GM12878 (cell line): ENCODE measurements at regions not wholly inside any gene's neighbourhood (a gene's known extent, or its start where the extent isn't known, plus 50 kb on each side); places are given as distances from the start of the nearest gene placed in this dataset.

Experiments used
- ATAC-seq: fragments of 200-7000 bp; cut with Tn5 transposase; 3 replicates; pipeline ENCODE4 v1.9.1; 2020; ENCODE audit warnings: mild to moderate bottlenecking, moderate library complexity
- BruUV-seq: library from RNA; stranded (reverse); fragments of 400-500 nt; replicated peaks from 2 replicates; lab custom pipeline; 2021; lab: Mats Ljungman, UMichigan
- CTCF ChIA-PET: fragments of 300-600 bp; sonication (Branson Sonifier 250); formaldehyde crosslinking; extraction: SDS; loops from one replicate; lab custom pipeline; 2021; ENCODE audit warnings: inconsistent platforms; lab: Yijun Ruan, JAX
- POLR2A ChIA-PET: fragments of 350-600 bp; formaldehyde crosslinking; extraction: SDS; loops from one replicate; lab custom pipeline; 2021; ENCODE audit warnings: inconsistent platforms; lab: Charles Lee
- RAD21 ChIA-PET: fragments of 300-600 bp; sonication (Branson Sonifier 250); formaldehyde crosslinking; loops from one replicate; lab custom pipeline; 2023; ENCODE audit warnings: antibody characterized with exemption; ENCODE audit not compliant: unreplicated experiment; lab: Charles Lee
- SMC1A ChIA-PET: fragments of 300-600 bp; sonication (Branson Sonifier 250); formaldehyde crosslinking; loops from one replicate; lab custom pipeline; 2023; ENCODE audit not compliant: unreplicated experiment, uncharacterized antibody; lab: Charles Lee
- DNase-seq: peaks from one replicate; pipeline ENCODE4 v3.0.0-alpha.2; 2011; ENCODE audit warnings: low read depth, low spot score
- FAIRE-seq: peaks from 3 replicates; lab custom pipeline; 2011; peaks lifted over from hg19 to GRCh38; lab: Jason Lieb, UNC
- H2AFZ ChIP-seq: 2 replicates; pipeline ENCODE4 v1.6.0; 2011; ENCODE audit warnings: low read depth, low read length, control low read depth; ENCODE audit not compliant: control insufficient read depth
- H3K27ac ChIP-seq: 2 replicates; pipeline ENCODE4 v1.5.1; 2011; ENCODE audit warnings: control low read depth; ENCODE audit not compliant: control insufficient read depth, insufficient read depth
- H3K27me3 ChIP-seq, 2 experiments: replicated peaks in 1 of 2; 2 replicates each; pipeline versions ENCODE4 v1.6.0 to v1.6.1; 2011; ENCODE audit warnings: low read length in 1 of 2; ENCODE audit not compliant: control insufficient read depth in 2 of 2, insufficient read depth in 2 of 2
- H3K36me3 ChIP-seq, 2 experiments: 2 replicates each; pipeline ENCODE4 v1.5.1; 2011; ENCODE audit warnings: low read length in 1 of 2; ENCODE audit not compliant: control insufficient read depth in 2 of 2, insufficient read depth in 2 of 2
- H3K4me1 ChIP-seq: 2 replicates; pipeline ENCODE4 v1.6.1; 2011; ENCODE audit warnings: mild to moderate bottlenecking, low read length, moderate library complexity, mixed read lengths; ENCODE audit not compliant: control insufficient read depth, insufficient read depth
- H3K4me2 ChIP-seq: 2 replicates; pipeline ENCODE4 v1.6.0; 2011; ENCODE audit warnings: control low read depth; ENCODE audit not compliant: control insufficient read depth, insufficient read depth
- H3K4me3 ChIP-seq: fragments of 200-600 bp; sonication (generic); 2 replicates; pipeline ENCODE4 v1.5.1; 2016
- H3K79me2 ChIP-seq: 2 replicates; pipeline ENCODE4 v1.6.0; 2011; ENCODE audit warnings: low read length; ENCODE audit not compliant: control insufficient read depth, insufficient read depth
- H3K9ac ChIP-seq: 2 replicates; pipeline ENCODE4 v1.8.0; 2011; ENCODE audit warnings: low read length, control low read depth, mixed read lengths; ENCODE audit not compliant: control insufficient read depth, insufficient read depth
- H3K9me3 ChIP-seq: replicated peaks from 3 replicates; pipeline ENCODE4 v1.5.1; 2011; ENCODE audit warnings: mild to moderate bottlenecking, low read length; ENCODE audit not compliant: control insufficient read depth, insufficient read depth
- H4K20me1 ChIP-seq: 2 replicates; pipeline ENCODE4 v1.6.0; 2011; ENCODE audit not compliant: control insufficient read depth, insufficient read depth
- PML ChIP-seq: IDR thresholded peaks from 2 replicates; pipeline ENCODE4 v1.6.1; 2012; ENCODE audit warnings: low read length, inconsistent platforms
- RCOR1 ChIP-seq: conservative IDR thresholded peaks from 2 replicates; pipeline ENCODE4 v1.6.1; 2012; ENCODE audit warnings: low read depth, low read length, improper control_type of control experiment
- RELA ChIP-seq: fragments of 450-650 bp; IDR thresholded peaks from 2 replicates; pipeline ENCODE4 v1.8.0; 2014; ENCODE audit warnings: borderline replicate concordance; ENCODE audit not compliant: partially characterized antibody
- SMAD5 ChIP-seq: IDR thresholded peaks from 2 replicates; pipeline ENCODE4 v1.6.1; 2016; ENCODE audit warnings: antibody characterized with exemption, low read depth
- SMARCA5 ChIP-seq: fragments of 450-650 bp; IDR thresholded peaks from 2 replicates; pipeline ENCODE4 v1.6.1; 2017; ENCODE audit warnings: mild to moderate bottlenecking
- WGBS: methylation state at CpG from one replicate; pipeline ENCODE4 v1.1.6; 2016; ENCODE audit warnings: low lambda C conversion rate; ENCODE audit not compliant: insufficient replicate concordance, insufficient coverage; ENCODE audit errors: missing lambda C conversion rate; 5-methylcytosine and 5-hydroxymethylcytosine counted together
- in situ Hi-C: fragments of 300-500 bp; cut with MboI; formaldehyde crosslinking; loops from 9 replicates; pipeline ENCODE4 v1.14.3; 2018; ENCODE audit warnings: mixed read lengths
- intact Hi-C: fragments of 100-400 bp; cut with micrococcal nuclease; formaldehyde crosslinking; loops from one replicate; pipeline ENCODE4 v1.14.2; 2022; ENCODE audit not compliant: unreplicated experiment
- TF ChIP-seq, protein P1 (sequence below): fragments of 450-650 bp; IDR thresholded peaks from 2 replicates; pipeline ENCODE4 v1.6.1; 2017; ENCODE audit warnings: mild to moderate bottlenecking, moderate library complexity
- TF ChIP-seq, protein P2 (sequence below): IDR thresholded peaks from 2 replicates; pipeline ENCODE4 v1.6.1; 2012; ENCODE audit warnings: low read depth, low read length, improper control_type of control experiment
- TF ChIP-seq, protein P3 (sequence below): fragments of 450-650 bp; IDR thresholded peaks from 2 replicates; pipeline ENCODE4 v1.6.1; 2017; ENCODE audit warnings: borderline replicate concordance

DNA sequence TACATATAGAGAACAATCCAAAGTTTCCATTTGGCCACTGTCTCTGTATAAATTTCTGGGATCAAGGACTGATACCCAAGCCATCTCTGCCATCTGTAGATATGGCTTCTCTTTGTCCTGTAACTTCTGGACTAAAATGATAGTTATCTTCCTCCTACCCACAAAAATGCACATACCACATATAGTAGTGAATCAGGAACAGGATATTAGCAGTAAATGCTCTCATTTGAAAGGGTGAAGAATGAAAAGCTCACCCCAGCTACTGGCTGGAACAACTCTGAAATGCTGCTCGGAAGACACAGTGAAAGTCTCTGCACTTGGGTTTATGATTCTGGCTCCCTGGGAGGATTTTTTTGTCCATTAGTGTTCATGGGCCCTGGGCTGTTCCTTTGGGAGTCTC is 856.4 kb upstream of the LRRC4C start:
- Histone ChIP-seq H3K4me2 (no peak overlapping the region), H3K4me1 (no peaks in the 10 kb centered on the region), H3K9me3 (no peaks in the 10 kb centered on the region), H3K27me3 (no peaks in the 10 kb centered on the region), H3K36me3 (no peaks in the 10 kb centered on the region), H2AFZ (no peak overlapping the region), H3K9ac (no peak overlapping the region), H3K4me3 (no peak overlapping the region), H3K27ac (no peak overlapping the region), H4K20me1 (no peaks in the 10 kb centered on the region), H3K79me2 (no peaks in the 10 kb centered on the region)
- FAIRE-seq, result no peak
- no peak for ATAC-seq
- POLR2A ChIA-PET, result no interaction called here
- in situ Hi-C loops (no loop called here), intact Hi-C loops (no loop called here)
- CTCF ChIA-PET, result no interaction called here
- no peak for DNase-seq
- TF ChIP-seq, protein P1, sequence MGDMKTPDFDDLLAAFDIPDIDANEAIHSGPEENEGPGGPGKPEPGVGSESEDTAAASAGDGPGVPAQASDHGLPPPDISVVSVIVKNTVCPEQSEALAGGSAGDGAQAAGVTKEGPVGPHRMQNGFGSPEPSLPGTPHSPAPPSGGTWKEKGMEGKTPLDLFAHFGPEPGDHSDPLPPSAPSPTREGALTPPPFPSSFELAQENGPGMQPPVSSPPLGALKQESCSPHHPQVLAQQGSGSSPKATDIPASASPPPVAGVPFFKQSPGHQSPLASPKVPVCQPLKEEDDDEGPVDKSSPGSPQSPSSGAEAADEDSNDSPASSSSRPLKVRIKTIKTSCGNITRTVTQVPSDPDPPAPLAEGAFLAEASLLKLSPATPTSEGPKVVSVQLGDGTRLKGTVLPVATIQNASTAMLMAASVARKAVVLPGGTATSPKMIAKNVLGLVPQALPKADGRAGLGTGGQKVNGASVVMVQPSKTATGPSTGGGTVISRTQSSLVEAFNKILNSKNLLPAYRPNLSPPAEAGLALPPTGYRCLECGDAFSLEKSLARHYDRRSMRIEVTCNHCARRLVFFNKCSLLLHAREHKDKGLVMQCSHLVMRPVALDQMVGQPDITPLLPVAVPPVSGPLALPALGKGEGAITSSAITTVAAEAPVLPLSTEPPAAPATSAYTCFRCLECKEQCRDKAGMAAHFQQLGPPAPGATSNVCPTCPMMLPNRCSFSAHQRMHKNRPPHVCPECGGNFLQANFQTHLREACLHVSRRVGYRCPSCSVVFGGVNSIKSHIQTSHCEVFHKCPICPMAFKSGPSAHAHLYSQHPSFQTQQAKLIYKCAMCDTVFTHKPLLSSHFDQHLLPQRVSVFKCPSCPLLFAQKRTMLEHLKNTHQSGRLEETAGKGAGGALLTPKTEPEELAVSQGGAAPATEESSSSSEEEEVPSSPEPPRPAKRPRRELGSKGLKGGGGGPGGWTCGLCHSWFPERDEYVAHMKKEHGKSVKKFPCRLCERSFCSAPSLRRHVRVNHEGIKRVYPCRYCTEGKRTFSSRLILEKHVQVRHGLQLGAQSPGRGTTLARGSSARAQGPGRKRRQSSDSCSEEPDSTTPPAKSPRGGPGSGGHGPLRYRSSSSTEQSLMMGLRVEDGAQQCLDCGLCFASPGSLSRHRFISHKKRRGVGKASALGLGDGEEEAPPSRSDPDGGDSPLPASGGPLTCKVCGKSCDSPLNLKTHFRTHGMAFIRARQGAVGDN, result no peak
- TF ChIP-seq, protein P2, sequence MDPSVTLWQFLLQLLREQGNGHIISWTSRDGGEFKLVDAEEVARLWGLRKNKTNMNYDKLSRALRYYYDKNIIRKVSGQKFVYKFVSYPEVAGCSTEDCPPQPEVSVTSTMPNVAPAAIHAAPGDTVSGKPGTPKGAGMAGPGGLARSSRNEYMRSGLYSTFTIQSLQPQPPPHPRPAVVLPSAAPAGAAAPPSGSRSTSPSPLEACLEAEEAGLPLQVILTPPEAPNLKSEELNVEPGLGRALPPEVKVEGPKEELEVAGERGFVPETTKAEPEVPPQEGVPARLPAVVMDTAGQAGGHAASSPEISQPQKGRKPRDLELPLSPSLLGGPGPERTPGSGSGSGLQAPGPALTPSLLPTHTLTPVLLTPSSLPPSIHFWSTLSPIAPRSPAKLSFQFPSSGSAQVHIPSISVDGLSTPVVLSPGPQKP, result no peak
- TF ChIP-seq, protein P3, sequence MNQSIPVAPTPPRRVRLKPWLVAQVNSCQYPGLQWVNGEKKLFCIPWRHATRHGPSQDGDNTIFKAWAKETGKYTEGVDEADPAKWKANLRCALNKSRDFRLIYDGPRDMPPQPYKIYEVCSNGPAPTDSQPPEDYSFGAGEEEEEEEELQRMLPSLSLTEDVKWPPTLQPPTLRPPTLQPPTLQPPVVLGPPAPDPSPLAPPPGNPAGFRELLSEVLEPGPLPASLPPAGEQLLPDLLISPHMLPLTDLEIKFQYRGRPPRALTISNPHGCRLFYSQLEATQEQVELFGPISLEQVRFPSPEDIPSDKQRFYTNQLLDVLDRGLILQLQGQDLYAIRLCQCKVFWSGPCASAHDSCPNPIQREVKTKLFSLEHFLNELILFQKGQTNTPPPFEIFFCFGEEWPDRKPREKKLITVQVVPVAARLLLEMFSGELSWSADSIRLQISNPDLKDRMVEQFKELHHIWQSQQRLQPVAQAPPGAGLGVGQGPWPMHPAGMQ, result no peak
- no peak for TF ChIP-seq SMAD5
- TF ChIP-seq RELA, result no peak
- no peak for TF ChIP-seq RCOR1
- no peak for TF ChIP-seq PML
- TF ChIP-seq SMARCA5, result no peak
- RAD21 ChIA-PET, result no interaction called here
- SMC1A ChIA-PET, result no interaction called here
- 0% methylated on average over 1 of the region's 1 CpG for WGBS
- BruUV-seq, result no TSS peak
